GM19240 (cell line): ENCODE measurements at regions not wholly inside any gene's neighbourhood (a gene's known extent, or its start where the extent isn't known, plus 50 kb on each side); places are given as distances from the start of the nearest gene placed in this dataset.

Source experiments
- DNase-seq: peaks from one replicate; pipeline ENCODE4 v3.0.0; 2011; ENCODE audit warnings: low spot score; ENCODE audit not compliant: insufficient read length

DNA sequence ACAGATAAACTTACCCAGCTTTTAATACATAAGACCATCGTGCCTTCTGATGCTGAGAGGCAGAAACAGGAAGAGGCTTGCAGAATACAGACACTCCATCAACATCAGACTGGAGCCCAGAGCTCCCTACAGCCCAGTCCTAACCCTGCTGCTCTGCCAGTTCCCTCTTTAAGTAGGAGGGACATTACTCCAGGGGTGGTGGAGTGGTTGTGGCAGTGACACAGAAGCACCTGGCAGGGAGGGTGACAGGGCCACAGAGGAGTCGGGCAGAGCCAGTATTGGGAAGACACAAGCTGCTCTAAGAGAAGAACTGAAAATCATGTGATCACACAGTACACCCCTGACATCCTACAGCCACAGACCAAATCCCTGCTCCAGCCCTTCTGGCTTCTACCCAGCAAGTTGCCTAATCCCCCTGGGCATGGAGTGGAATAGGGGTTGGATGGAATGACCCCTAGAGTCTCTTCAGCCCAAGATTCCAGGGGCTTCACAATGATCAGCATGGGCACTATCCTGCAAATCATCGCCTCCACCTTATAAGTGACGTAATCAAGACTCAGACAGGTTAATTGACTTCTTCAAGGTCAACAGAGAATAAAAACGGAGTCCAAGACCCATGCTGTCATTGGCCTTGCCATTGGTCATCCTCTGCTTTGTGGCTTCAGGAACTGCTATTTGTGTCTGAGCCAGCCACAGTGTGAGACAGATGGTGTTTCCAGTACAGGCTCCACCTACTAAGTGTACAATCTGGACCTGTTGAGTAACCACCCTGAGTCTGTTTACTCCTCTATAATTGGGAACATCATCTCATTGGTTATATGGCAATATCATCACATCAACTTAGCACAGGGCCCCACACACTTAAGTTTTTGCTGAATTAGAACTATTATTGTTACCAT lies 61.1 kb upstream of the ZMIZ1 start:
- DNase-seq = no peak

DNA sequence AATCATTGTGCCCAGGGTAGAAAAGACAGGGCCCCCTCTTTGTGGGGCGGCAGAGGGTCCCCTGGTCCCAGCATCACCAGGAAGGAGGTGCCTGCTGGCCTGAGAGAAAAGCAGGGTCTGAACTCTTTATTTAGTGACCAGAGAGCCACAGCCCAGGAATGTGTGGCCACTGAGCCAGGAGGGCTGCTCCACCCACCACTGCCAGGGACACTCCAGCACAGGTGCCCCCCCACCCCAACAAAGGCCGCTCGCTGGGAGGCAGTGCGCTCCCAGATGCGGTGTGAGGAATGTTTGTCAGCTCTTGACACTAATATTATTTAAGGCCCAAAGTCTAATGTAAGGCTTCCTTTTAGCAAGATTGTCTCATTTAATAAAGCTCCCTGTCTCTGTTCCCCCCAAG lies 59.6 kb upstream of the ZMIZ1 start:
- DNase-seq = no peak

DNA sequence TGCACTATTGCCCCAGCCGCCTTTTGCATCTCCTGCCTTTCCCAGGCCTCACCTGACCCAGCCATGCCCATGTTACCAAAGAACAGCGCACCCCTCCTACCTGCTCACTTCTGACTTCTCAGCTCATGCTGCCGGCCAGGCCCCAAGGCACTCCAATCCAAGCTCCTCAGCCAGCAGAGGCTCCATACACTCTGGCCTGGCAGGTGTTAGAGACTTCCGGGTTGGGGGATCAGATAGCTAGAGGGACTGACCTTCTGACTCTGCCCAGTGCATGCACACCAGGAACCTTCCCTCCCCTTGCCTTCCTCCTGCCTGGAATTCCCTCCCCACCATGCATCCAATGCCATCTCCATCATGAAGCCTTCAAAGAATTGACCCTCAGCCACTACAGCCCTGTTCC lies 56.2 kb upstream of the ZMIZ1 start:
- DNase-seq = no peak

DNA sequence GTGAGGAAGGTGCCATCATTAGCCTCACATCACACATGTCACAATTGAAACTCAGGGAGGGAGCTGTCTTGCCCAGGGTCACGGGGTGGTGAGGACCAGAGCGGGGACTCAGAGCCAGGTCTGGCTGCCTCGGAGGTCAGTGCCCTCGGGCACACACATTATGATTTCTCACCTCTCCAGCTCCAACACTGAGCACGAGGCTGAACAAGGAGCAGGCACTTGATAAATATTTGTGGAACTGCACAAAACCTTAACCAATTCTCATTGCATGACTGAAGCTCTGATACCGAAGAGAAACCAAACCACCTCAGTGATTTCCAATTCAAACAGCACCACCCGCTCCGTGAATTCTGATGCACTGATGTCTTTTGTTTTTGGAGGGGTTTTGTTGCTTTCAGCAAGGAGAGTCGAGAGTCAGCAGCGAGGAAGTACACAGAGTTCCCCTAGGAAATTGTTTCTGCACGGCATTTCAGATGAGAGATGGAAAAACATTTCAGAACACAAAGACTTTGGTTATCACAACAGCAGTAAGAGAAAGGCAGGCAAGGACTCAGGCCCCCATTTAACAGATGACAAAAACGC lies 55.3 kb upstream of the ZMIZ1 start:
- DNase-seq = no peak

DNA sequence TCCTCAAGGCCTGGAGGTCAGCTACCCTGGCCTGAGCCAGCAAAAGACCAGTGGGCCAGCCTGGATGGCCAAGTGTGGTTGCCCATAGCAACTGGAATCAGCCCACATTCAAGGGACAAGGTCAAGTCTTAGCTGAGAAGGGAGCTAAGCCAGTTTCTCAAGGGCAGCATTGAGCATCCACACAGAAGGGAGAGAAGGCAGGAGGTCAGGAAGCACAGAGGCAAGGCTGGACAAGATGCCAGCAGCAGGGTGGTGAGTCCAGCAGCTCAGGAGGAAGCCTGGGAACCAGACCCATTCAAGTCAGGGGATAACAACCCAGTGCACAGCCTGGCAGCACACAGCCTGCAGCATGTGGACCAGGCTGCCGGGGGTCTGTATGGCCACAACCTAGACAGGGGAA lies 54.0 kb upstream of the ZMIZ1 start:
- DNase-seq = no peak

DNA sequence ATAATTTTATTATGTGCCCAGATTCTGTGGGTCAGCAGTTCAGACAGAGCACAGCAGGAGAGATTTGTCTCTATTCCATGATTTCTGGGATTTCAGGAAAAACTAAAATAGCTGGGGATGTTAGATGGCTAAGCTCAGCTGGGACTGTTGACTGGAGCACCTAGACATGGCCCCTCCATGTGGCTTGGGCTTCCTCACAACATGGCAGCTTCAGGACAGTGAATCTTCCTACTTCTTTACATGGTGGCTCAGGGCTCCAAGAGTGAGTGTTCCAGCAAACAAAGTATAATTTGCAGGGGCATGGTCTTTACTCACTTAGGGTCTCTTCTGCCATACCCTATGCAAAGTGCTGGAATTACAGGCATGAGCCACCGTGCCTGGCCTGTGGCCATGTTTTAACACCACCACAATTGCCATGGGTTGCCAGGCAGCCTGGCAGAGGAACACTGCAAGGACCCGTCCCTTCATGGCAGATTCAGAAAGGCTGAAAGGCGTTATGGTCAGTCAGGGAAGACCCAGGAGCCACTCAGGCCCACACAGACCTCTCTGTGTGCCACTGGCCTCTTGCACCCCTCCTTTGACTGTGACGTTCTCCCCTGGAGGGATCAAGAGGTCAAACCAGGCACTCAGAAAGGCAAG lies 50.8 kb upstream of the ZMIZ1 start:
- no peak for DNase-seq

DNA sequence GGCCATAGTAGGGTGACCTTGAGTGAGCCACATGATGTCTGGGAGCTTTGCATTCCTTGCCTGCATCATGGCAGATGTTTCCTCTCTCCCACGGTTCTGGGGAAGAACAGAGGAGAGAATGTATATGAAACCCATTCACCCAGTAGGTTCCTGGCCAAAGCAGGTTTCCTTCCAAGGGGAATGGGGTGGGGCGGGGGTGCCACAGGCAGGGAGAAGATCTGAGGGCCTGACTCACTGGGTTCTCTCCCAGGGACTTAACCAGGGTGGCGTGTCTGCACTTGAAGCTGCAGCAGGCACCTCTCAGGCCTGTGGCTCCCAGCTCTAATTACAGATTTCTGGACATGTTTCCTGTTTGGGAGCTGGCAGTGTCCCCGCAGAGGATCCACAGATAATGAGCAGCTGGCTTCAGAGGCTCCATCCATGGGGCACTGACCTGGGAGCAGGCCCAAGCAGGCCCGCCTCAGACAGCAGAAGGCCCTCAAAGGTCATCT lies 50.2 kb upstream of the ZMIZ1 start:
- no peak for DNase-seq
